HCT116 (cell line): ENCODE measurements at regions not wholly inside any gene's neighbourhood (a gene's known extent, or its start where the extent isn't known, plus 50 kb on each side); places are given as distances from the start of the nearest gene placed in this dataset.

Source experiments
- ATAC-seq: fragments of 200-7000 bp; cut with Tn5 transposase; 2 replicates; pipeline ENCODE4 v1.9.1; 2020; ENCODE audit warnings: mild to moderate bottlenecking, moderate library complexity
- BruUV-seq: library from RNA; stranded (reverse); fragments of 400-500 nt; replicated peaks from 2 replicates; lab custom pipeline; 2021; lab: Mats Ljungman, UMichigan
- CTCF ChIA-PET: fragments of 300-600 bp; sonication (Branson Sonifier 250); formaldehyde crosslinking; loops from one replicate; lab custom pipeline; 2021; ENCODE audit warnings: antibody characterized with exemption; lab: Charles Lee
- POLR2A ChIA-PET: fragments of 300-600, 350-600 bp; sonication (Branson Sonifier 250); formaldehyde crosslinking; loops from one replicate; lab custom pipeline; 2021; ENCODE audit warnings: antibody characterized with exemption; lab: Charles Lee
- RAD21 ChIA-PET, 2 experiments: fragments of 300-600 bp; sonication (Branson Sonifier 250); formaldehyde crosslinking; loops; one replicate each; lab custom pipeline; 2023; ENCODE audit warnings: low total read pairs in 2 of 2; ENCODE audit not compliant: uncharacterized antibody in 2 of 2, unreplicated experiment in 2 of 2, low non-redundant PET in 1 of 2; lab: Charles Lee
- DNase-seq: peaks from one replicate; pipeline ENCODE4 v3.0.0-alpha.2; 2010; ENCODE audit warnings: low read depth, low spot score
- H2AFZ ChIP-seq: fragments of 200-600 bp; shearing (Covaris generic), sonication (generic); 2 replicates; pipeline ENCODE4 v1.6.1; 2017; ENCODE audit warnings: low read depth, mixed run types, mixed read lengths, antibody characterized with exemption, low read length; ENCODE audit not compliant: poor library complexity, severe bottlenecking
- H3K27ac ChIP-seq: 2 replicates; pipeline ENCODE4 v1.5.1; 2012; ENCODE audit warnings: low read depth, low read length
- H3K27me3 ChIP-seq: fragments of 200-600 bp; sonication (generic); 2 replicates; pipeline ENCODE4 v1.6.1; 2016; ENCODE audit warnings: mixed run types, low read length, mixed read lengths; ENCODE audit not compliant: insufficient read depth
- H3K36me3 ChIP-seq, 2 experiments: fragments of 200-500 bp in 1 of 2; fragments of 200-600 bp in 1 of 2; sonication (Bioruptor generic) in 1 of 2; sonication (generic) in 1 of 2; 2 replicates each; pipeline versions ENCODE4 v1.5.1 to v1.6.1; 2014 to 2016; ENCODE audit warnings: low read length in 2 of 2, inconsistent platforms in 1 of 2, mixed read lengths in 1 of 2, mixed run types in 1 of 2; ENCODE audit not compliant: insufficient read depth in 2 of 2, control insufficient read depth in 1 of 2
- H3K4me1 ChIP-seq, 2 experiments: fragments of 200-600 bp in 1 of 2; sonication (generic) in 1 of 2; 2 replicates each; pipeline versions ENCODE4 v1.5.1 to v1.6.1; 2012 to 2017; ENCODE audit warnings: low read length in 2 of 2, inconsistent platforms in 1 of 2, mild to moderate bottlenecking in 1 of 2, mixed read lengths in 1 of 2, mixed run types in 1 of 2, moderate library complexity in 1 of 2; ENCODE audit not compliant: insufficient read depth in 2 of 2, control insufficient read depth in 1 of 2
- H3K4me2 ChIP-seq: fragments of 200-600 bp; sonication (generic); 2 replicates; pipeline ENCODE4 v1.6.1; 2017; ENCODE audit warnings: mixed run types, low read length, mixed read lengths
- H3K4me3 ChIP-seq, 2 experiments: fragments of 200-600 bp in 1 of 2; sonication (generic) in 1 of 2; replicated peaks in 1 of 2; 2 replicates each; pipeline ENCODE4 v1.5.1; 2011 to 2016; ENCODE audit warnings: low read length in 2 of 2, control low read depth in 1 of 2, low read depth in 1 of 2, mild to moderate bottlenecking in 1 of 2, mixed read lengths in 1 of 2, mixed run types in 1 of 2
- H3K79me2 ChIP-seq: fragments of 200-600 bp; sonication (generic); 2 replicates; pipeline ENCODE4 v1.6.1; 2017; ENCODE audit warnings: mild to moderate bottlenecking, mixed run types, low read length, moderate library complexity, mixed read lengths; ENCODE audit not compliant: insufficient read depth
- H3K9ac ChIP-seq: fragments of 200-600 bp; sonication (generic); 2 replicates; pipeline ENCODE4 v1.6.1; 2016; ENCODE audit warnings: low read length, mixed read lengths
- H3K9me2 ChIP-seq: fragments of 200-600 bp; sonication (generic), shearing (Covaris generic); 2 replicates; pipeline ENCODE4 v1.6.1; 2017; ENCODE audit warnings: mixed run types, mild to moderate bottlenecking, moderate library complexity; ENCODE audit not compliant: insufficient read depth
- H3K9me3 ChIP-seq, 2 experiments: fragments of 200-500 bp in 1 of 2; fragments of 200-600 bp in 1 of 2; sonication (Bioruptor generic) in 1 of 2; sonication (generic) in 1 of 2; 2 replicates each; pipeline ENCODE4 v1.6.1; 2014 to 2017; ENCODE audit warnings: low read length in 2 of 2, mixed read lengths in 2 of 2, inconsistent platforms in 1 of 2, low read depth in 1 of 2, mild to moderate bottlenecking in 1 of 2, mixed run types in 1 of 2, moderate library complexity in 1 of 2; ENCODE audit not compliant: control insufficient read depth in 1 of 2, insufficient read depth in 1 of 2
- H4K20me1 ChIP-seq: fragments of 200-600 bp; sonication (generic), shearing (Covaris generic); 2 replicates; pipeline ENCODE4 v1.6.1; 2017; ENCODE audit warnings: mixed run types, mild to moderate bottlenecking, moderate library complexity; ENCODE audit not compliant: insufficient read depth
- CEBPB ChIP-seq: IDR thresholded peaks from 2 replicates; pipeline ENCODE4 v1.6.1; 2012; ENCODE audit warnings: low read depth
- EGR1 ChIP-seq: IDR thresholded peaks from 2 replicates; pipeline ENCODE4 v1.6.1; 2012; ENCODE audit warnings: low read depth
- ELF1 ChIP-seq: IDR thresholded peaks from 2 replicates; pipeline ENCODE4 v1.6.1; 2012; ENCODE audit warnings: low read depth, borderline replicate concordance
- EZH2 ChIP-seq: fragments of 200-600 bp; sonication (generic); IDR thresholded peaks from 2 replicates; pipeline ENCODE4 v1.6.1; 2017; ENCODE audit warnings: antibody characterized with exemption, mixed run types
- EZH2phosphoT487 ChIP-seq: fragments of 200-600 bp; IDR thresholded peaks from 2 replicates; pipeline ENCODE4 v1.6.1; 2018; ENCODE audit warnings: antibody characterized with exemption, borderline replicate concordance
- FOSL1 ChIP-seq: IDR thresholded peaks from 2 replicates; pipeline ENCODE4 v1.6.1; 2012; ENCODE audit warnings: low read depth
- JUND ChIP-seq: IDR thresholded peaks from 2 replicates; pipeline ENCODE4 v1.6.1; 2012
- POLR2A ChIP-seq: IDR thresholded peaks from 2 replicates; pipeline ENCODE4 v1.7.0; 2011; ENCODE audit warnings: borderline replicate concordance; ENCODE audit not compliant: insufficient read depth, insufficient read length; ENCODE audit errors: extremely low read depth
- POLR2AphosphoS5 ChIP-seq: IDR thresholded peaks from 2 replicates; pipeline ENCODE4 v1.6.1; 2011; ENCODE audit warnings: mild to moderate bottlenecking, low read depth, low read length, moderate library complexity
- RAD21 ChIP-seq: IDR thresholded peaks from 2 replicates; pipeline ENCODE4 v1.6.1; 2012; ENCODE audit warnings: low read depth, mild to moderate bottlenecking
- SP1 ChIP-seq: IDR thresholded peaks from 2 replicates; pipeline ENCODE4 v1.6.1; 2012; ENCODE audit warnings: low read depth
- SRF ChIP-seq: IDR thresholded peaks from 2 replicates; pipeline ENCODE4 v1.6.1; 2012; ENCODE audit warnings: low read depth
- ZFX ChIP-seq: fragments of 450-650 bp; IDR thresholded peaks from 2 replicates; pipeline ENCODE4 v1.6.1; 2017
- intact Hi-C: fragments of 100-400 bp; cut with micrococcal nuclease; formaldehyde crosslinking; loops from 2 replicates; pipeline ENCODE4 v1.10.0; 2022
- TF ChIP-seq, protein P1 (sequence below), 3 experiments: fragments of 200-600 bp in 1 of 3; sonication (generic) in 1 of 3; IDR thresholded peaks in 2 of 3; conservative IDR thresholded peaks in 1 of 3; 2 replicates each; pipeline ENCODE4 v1.5.1; 2012 to 2017; ENCODE audit warnings: low read depth in 2 of 3, low read length in 2 of 3, antibody characterized with exemption in 1 of 3, borderline replicate concordance in 1 of 3, control low read depth in 1 of 3, mild to moderate bottlenecking in 1 of 3, mixed read lengths in 1 of 3, mixed run types in 1 of 3, moderate library complexity in 1 of 3; ENCODE audit not compliant: insufficient read depth in 1 of 3
- TF ChIP-seq, protein P2 (sequence below): IDR thresholded peaks from 2 replicates; pipeline ENCODE4 v1.6.1; 2012
- TF ChIP-seq, protein P3 (sequence below): IDR thresholded peaks from 2 replicates; pipeline ENCODE4 v1.6.1; 2012; ENCODE audit warnings: low read depth

DNA sequence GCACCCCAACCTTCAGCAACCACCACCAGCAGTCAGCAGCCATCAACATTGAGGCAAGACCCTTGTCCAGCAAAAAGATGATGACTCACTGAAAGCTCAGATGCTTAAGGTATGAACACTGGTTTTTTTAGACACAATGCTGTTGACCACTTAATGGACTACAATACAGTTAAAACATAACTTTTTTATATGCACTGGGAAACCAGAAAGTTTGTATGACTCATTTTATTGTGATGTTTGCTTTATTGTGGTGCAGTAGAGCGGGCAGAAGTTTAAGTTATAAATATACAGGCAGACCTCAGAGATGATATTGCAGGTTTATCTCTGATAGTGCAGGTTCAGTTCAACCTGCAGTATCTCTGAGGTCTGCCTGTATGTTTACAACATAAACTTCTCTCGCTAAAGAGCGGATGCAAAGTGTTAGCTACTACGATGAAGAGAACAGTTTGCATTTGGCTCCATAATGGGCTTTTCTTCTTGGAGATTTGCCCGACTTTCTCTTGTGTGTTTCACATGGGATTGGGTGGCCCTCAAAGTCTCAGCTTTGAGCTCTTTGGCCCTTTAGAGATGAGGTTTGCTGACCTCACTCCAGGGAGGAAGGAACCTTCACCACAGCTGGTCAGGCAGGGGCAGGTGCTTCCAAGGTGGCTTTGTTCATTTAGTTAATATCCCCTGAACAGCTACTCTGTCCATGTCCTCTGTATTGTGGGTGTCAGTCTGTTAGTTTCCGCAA lies 84.4 kb upstream of the SHH start:
- no peak for TF ChIP-seq RAD21
- TF ChIP-seq EGR1: no peak
- no peak for TF ChIP-seq POLR2AphosphoS5
- TF ChIP-seq, protein P1, sequence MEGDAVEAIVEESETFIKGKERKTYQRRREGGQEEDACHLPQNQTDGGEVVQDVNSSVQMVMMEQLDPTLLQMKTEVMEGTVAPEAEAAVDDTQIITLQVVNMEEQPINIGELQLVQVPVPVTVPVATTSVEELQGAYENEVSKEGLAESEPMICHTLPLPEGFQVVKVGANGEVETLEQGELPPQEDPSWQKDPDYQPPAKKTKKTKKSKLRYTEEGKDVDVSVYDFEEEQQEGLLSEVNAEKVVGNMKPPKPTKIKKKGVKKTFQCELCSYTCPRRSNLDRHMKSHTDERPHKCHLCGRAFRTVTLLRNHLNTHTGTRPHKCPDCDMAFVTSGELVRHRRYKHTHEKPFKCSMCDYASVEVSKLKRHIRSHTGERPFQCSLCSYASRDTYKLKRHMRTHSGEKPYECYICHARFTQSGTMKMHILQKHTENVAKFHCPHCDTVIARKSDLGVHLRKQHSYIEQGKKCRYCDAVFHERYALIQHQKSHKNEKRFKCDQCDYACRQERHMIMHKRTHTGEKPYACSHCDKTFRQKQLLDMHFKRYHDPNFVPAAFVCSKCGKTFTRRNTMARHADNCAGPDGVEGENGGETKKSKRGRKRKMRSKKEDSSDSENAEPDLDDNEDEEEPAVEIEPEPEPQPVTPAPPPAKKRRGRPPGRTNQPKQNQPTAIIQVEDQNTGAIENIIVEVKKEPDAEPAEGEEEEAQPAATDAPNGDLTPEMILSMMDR (IDR thresholded peaks at IDR 0.05 in 2 of 3, conservative IDR thresholded peaks at IDR 0.05 in 1 of 3; ENCODE audit: borderline replicate concordance in 1 of 3, insufficient read depth in 1 of 3, low read depth in 2 of 3, low read length in 2 of 3): no peak
- TF ChIP-seq JUND: peak; percentile 51
- TF ChIP-seq ELF1: no peak
- no peak for TF ChIP-seq POLR2A
- TF ChIP-seq FOSL1: peak; percentile 57
- TF ChIP-seq SP1: no peak
- TF ChIP-seq EZH2phosphoT487: no peak
- TF ChIP-seq EZH2: no peak
- TF ChIP-seq SRF: no peak
- TF ChIP-seq, protein P2, sequence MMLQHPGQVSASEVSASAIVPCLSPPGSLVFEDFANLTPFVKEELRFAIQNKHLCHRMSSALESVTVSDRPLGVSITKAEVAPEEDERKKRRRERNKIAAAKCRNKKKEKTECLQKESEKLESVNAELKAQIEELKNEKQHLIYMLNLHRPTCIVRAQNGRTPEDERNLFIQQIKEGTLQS: no peak
- TF ChIP-seq, protein P3, sequence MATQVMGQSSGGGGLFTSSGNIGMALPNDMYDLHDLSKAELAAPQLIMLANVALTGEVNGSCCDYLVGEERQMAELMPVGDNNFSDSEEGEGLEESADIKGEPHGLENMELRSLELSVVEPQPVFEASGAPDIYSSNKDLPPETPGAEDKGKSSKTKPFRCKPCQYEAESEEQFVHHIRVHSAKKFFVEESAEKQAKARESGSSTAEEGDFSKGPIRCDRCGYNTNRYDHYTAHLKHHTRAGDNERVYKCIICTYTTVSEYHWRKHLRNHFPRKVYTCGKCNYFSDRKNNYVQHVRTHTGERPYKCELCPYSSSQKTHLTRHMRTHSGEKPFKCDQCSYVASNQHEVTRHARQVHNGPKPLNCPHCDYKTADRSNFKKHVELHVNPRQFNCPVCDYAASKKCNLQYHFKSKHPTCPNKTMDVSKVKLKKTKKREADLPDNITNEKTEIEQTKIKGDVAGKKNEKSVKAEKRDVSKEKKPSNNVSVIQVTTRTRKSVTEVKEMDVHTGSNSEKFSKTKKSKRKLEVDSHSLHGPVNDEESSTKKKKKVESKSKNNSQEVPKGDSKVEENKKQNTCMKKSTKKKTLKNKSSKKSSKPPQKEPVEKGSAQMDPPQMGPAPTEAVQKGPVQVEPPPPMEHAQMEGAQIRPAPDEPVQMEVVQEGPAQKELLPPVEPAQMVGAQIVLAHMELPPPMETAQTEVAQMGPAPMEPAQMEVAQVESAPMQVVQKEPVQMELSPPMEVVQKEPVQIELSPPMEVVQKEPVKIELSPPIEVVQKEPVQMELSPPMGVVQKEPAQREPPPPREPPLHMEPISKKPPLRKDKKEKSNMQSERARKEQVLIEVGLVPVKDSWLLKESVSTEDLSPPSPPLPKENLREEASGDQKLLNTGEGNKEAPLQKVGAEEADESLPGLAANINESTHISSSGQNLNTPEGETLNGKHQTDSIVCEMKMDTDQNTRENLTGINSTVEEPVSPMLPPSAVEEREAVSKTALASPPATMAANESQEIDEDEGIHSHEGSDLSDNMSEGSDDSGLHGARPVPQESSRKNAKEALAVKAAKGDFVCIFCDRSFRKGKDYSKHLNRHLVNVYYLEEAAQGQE: no peak
- TF ChIP-seq CEBPB: no peak
- no peak for TF ChIP-seq ZFX
- Histone ChIP-seq H3K36me3 (no peaks in the 10 kb centered on the region), H3K79me2 (no peaks in the 10 kb centered on the region), H3K4me3 (no peak overlapping the region), H3K27me3 (no peaks in the 10 kb centered on the region), H2AFZ (no peak overlapping the region), H3K9ac (no peak overlapping the region), H3K9me3 (no peaks in the 10 kb centered on the region), H3K9me2 (no peaks in the 10 kb centered on the region), H3K27ac (no peak overlapping the region), H4K20me1 (no peaks in the 10 kb centered on the region), H3K4me2 (peak overlapping the region; percentile 34), H3K4me1 (peaks cover 14 to 24% of the 10 kb centered on the region in 2 experiments; a peak in 3 of 4 replicates)
- intact Hi-C loops: no loop called here
- ChIA-PET POLR2A (no interaction called here), RAD21 (no interaction called here), CTCF (no interaction called here)
- ATAC-seq: peak; percentile 62
- no peak for DNase-seq
- BruUV-seq: no TSS peak
